Tibial nerve (tissue), 4 donors: ENCODE measurements at regions not wholly inside any gene's neighbourhood (a gene's known extent, or its start where the extent isn't known, plus 50 kb on each side); places are given as distances from the start of the nearest gene placed in this dataset.

ENCODE experiments used
- DNase-seq, 2 donors: peaks; one replicate each; pipeline ENCODE4 v3.0.0-alpha.2; 2019; ENCODE audit warnings: low spot score in 2 of 2
- H3K27ac ChIP-seq, 4 donors: fragments of 200-600 bp; sonication (generic) in 3 of 4; one replicate each; pipeline ENCODE4 v1.5.1; 2017 to 2019; ENCODE audit warnings: mild to moderate bottlenecking in 1 of 4
- H3K27me3 ChIP-seq, 2 donors: fragments of 200-600 bp; sonication (generic) in 1 of 2; one replicate each; pipeline versions ENCODE4 v1.5.1 to v1.6.0; 2017 to 2019
- H3K36me3 ChIP-seq, 3 donors: fragments of 200-600 bp; sonication (generic); one replicate each; pipeline ENCODE4 v1.5.1; 2018 to 2019
- H3K4me1 ChIP-seq, 4 donors: fragments of 200-600 bp; sonication (generic) in 3 of 4; one replicate each; pipeline ENCODE4 v1.5.1; 2017 to 2019
- H3K4me3 ChIP-seq, 4 donors: fragments of 200-600 bp; sonication (generic) in 3 of 4; one replicate each; pipeline ENCODE4 v1.5.1; 2017 to 2019; ENCODE audit warnings: mild to moderate bottlenecking in 1 of 4, moderate library complexity in 1 of 4
- H3K9me3 ChIP-seq, 4 donors: fragments of 200-600 bp; sonication (generic) in 3 of 4; one replicate each; pipeline ENCODE4 v1.5.1; 2017 to 2019
- CTCF ChIP-seq, 5 experiments: fragments of 200-600 bp in 3 of 5; fragments of 450-650 bp in 2 of 5; sonication (generic) in 3 of 5; IDR thresholded peaks; one replicate each; pipeline ENCODE4 v1.5.1; 2016 to 2019; ENCODE audit warnings: antibody characterized with exemption in 5 of 5, mild to moderate bottlenecking in 3 of 5, moderate library complexity in 2 of 5
- EP300 ChIP-seq, 2 donors: sonication (generic); formaldehyde crosslinking; IDR thresholded peaks; one replicate each; pipeline ENCODE4 v1.6.1; 2017; ENCODE audit warnings: antibody characterized with exemption in 2 of 2, mild to moderate bottlenecking in 1 of 2
- POLR2A ChIP-seq, 2 donors: fragments of 450-650 bp; IDR thresholded peaks; one replicate each; pipeline ENCODE4 v1.6.1; 2017; ENCODE audit warnings: antibody characterized with exemption in 2 of 2, mild to moderate bottlenecking in 2 of 2, moderate library complexity in 2 of 2
- WGBS, 2 donors: methylation state at CpG; one replicate each; pipeline ENCODE4 v1.1.5; 2018; 5-methylcytosine and 5-hydroxymethylcytosine counted together

GRCh38 chr6:170463101-170463721 is 89.9 kb downstream of the PSMB1 start:
- Histone ChIP-seq H3K27me3 (no peaks in the 10 kb centered on the region), H3K4me1 (peaks cover 0 to 11% (median 4%) of the 10 kb centered on the region in 4 donors), H3K4me3 (no peak overlapping the region), H3K9me3 (no peaks in the 10 kb centered on the region), H3K36me3 (no peaks in the 10 kb centered on the region), H3K27ac (no peak overlapping the region)
- no peak for DNase-seq
- 87 to 91% methylated on average over 20 to 22 of the region's 22 CpGs for WGBS, 2 donors
- TF ChIP-seq POLR2A (IDR thresholded peaks at IDR 0.05) (no peak), CTCF (IDR thresholded peaks at IDR 0.05) (no peak), EP300 (IDR thresholded peaks at IDR 0.05) (no peak)

GRCh38 chr6:170462366-170463020 is 90.6 kb downstream of the PSMB1 start:
- H3K9me3 ChIP-seq, result no peaks in the 10 kb centered on the region
- no peak overlapping the region for H3K27ac ChIP-seq
- H3K36me3 ChIP-seq, result no peaks in the 10 kb centered on the region
- no peak for DNase-seq
- no peak for TF ChIP-seq EP300 (IDR thresholded peaks at IDR 0.05)
- TF ChIP-seq CTCF (IDR thresholded peaks at IDR 0.05), result no peak
- TF ChIP-seq POLR2A (IDR thresholded peaks at IDR 0.05), result no peak
- no peak overlapping the region for H3K4me3 ChIP-seq
- peaks cover 0 to 11% (median 5%) of the 10 kb centered on the region in 4 donors for H3K4me1 ChIP-seq
- WGBS, 2 donors, result 79 to 83% methylated on average over 7 of the region's 7 CpGs
- H3K27me3 ChIP-seq, result no peaks in the 10 kb centered on the region

- Histone ChIP-seq H3K36me3 (no peaks in the 10 kb centered on the region), H3K4me1 (peaks cover 0 to 11% (median 9%) of the 10 kb centered on the region in 4 donors), H3K27ac (no peak overlapping the region), H3K4me3 (no peak overlapping the region), H3K9me3 (no peaks in the 10 kb centered on the region), H3K27me3 (no peaks in the 10 kb centered on the region)
- TF ChIP-seq POLR2A (IDR thresholded peaks at IDR 0.05) (no peak), CTCF (IDR thresholded peaks at IDR 0.05) (no peak)
- no peak for DNase-seq
- WGBS, 2 donors, result 90 to 92% methylated on average over 23 of the region's 23 CpGs
Observed at GRCh38 chr6:170461556-170462365, 91.3 kb downstream of the PSMB1 start.

- no peaks in the 10 kb centered on the region for H3K9me3 ChIP-seq
- DNase-seq, result no peak
- WGBS, 2 donors, result 89 to 92% methylated on average over 10 of the region's 10 CpGs
- peaks cover 0 to 11% (median 9%) of the 10 kb centered on the region in 4 donors for H3K4me1 ChIP-seq
- TF ChIP-seq EP300 (IDR thresholded peaks at IDR 0.05) (no peak), POLR2A (IDR thresholded peaks at IDR 0.05) (no peak), CTCF (IDR thresholded peaks at IDR 0.05) (no peak)
- H3K36me3 ChIP-seq, result no peaks in the 10 kb centered on the region
- H3K27ac ChIP-seq, result no peak overlapping the region
- no peak overlapping the region for H3K4me3 ChIP-seq
- no peaks in the 10 kb centered on the region for H3K27me3 ChIP-seq
Observed at GRCh38 chr6:170461111-170461510, 92.0 kb downstream of the PSMB1 start.

GRCh38 chr6:170460641-170461040 is 92.5 kb downstream of the PSMB1 start:
- DNase-seq, result no peak
- Histone ChIP-seq H3K27ac (no peak overlapping the region), H3K27me3 (no peaks in the 10 kb centered on the region)

More at GRCh38 chr6:170460641-170461040, 92.5 kb downstream of the PSMB1 start:
- TF ChIP-seq EP300 (IDR thresholded peaks at IDR 0.05), result no peak
- TF ChIP-seq CTCF (IDR thresholded peaks at IDR 0.05), result no peak
- TF ChIP-seq POLR2A (IDR thresholded peaks at IDR 0.05), result no peak
- Histone ChIP-seq H3K4me1 (peaks cover 0 to 11% (median 9%) of the 10 kb centered on the region in 4 donors), H3K4me3 (no peak overlapping the region), H3K9me3 (no peaks in the 10 kb centered on the region), H3K36me3 (no peaks in the 10 kb centered on the region)
- WGBS, 2 donors, result 73 to 77% methylated on average over 7 of the region's 7 CpGs
